Endodermal cell (in vitro differentiated cells): ENCODE measurements at regions not wholly inside any gene's neighbourhood (a gene's known extent, or its start where the extent isn't known, plus 50 kb on each side); places are given as distances from the start of the nearest gene placed in this dataset.
A peak's percentile ranks its signal among the peaks of the same experiment; 100 is the strongest.

Source experiments
- DNase-seq: peaks from one replicate; pipeline ENCODE4 v3.0.0-alpha.2; 2017
- H3K27ac ChIP-seq: 2 replicates; pipeline ENCODE4 v1.5.1; 2013; ENCODE audit warnings: mild to moderate bottlenecking, low read depth, low read length, moderate library complexity
- H3K27me3 ChIP-seq: 2 replicates; pipeline ENCODE4 v1.6.1; 2013; ENCODE audit warnings: mild to moderate bottlenecking, low read length, moderate library complexity; ENCODE audit not compliant: insufficient read depth, control insufficient read depth, poor library complexity, severe bottlenecking
- H3K36me3 ChIP-seq: 2 replicates; pipeline ENCODE4 v1.7.0; 2013; ENCODE audit warnings: mild to moderate bottlenecking, low read length, moderate library complexity; ENCODE audit not compliant: control insufficient read depth, insufficient read depth
- H3K4me1 ChIP-seq: one replicate; pipeline ENCODE4 v1.7.0; 2013; ENCODE audit warnings: low read length; ENCODE audit not compliant: control insufficient read depth, insufficient read depth
- H3K4me3 ChIP-seq: 2 replicates; pipeline ENCODE4 v1.5.1; 2013; ENCODE audit warnings: mild to moderate bottlenecking, low read length, moderate library complexity
- H3K9ac ChIP-seq: 2 replicates; pipeline ENCODE4 v1.6.1; 2013; ENCODE audit warnings: mild to moderate bottlenecking, low read length, moderate library complexity; ENCODE audit not compliant: poor library complexity, severe bottlenecking; ENCODE audit errors: extremely low read depth
- H3K9me3 ChIP-seq: 2 replicates; pipeline ENCODE4 v1.6.1; 2013; ENCODE audit warnings: mild to moderate bottlenecking, low read length, moderate library complexity; ENCODE audit not compliant: control insufficient read depth
- H3K27ac Mint-ChIP-seq: 2 replicates; pipeline ENCODE4 v1.8.0; 2020; ENCODE audit warnings: mixed read lengths
- H3K27me3 Mint-ChIP-seq: 2 replicates; pipeline ENCODE4 v1.8.0; 2021; ENCODE audit warnings: mild to moderate bottlenecking, mixed read lengths; ENCODE audit not compliant: insufficient read depth
- H3K36me3 Mint-ChIP-seq: 2 replicates; pipeline ENCODE4 v1.8.0; 2020; ENCODE audit warnings: low read depth, mixed read lengths
- H3K4me1 Mint-ChIP-seq: 2 replicates; pipeline ENCODE4 v1.8.0; 2020; ENCODE audit warnings: mixed read lengths
- H3K4me3 Mint-ChIP-seq: 2 replicates; pipeline ENCODE4 v1.8.0; 2020; ENCODE audit warnings: mild to moderate bottlenecking, moderate library complexity, mixed read lengths
- H3K9me3 Mint-ChIP-seq: 2 replicates; pipeline ENCODE4 v1.8.0; 2020; ENCODE audit warnings: mild to moderate bottlenecking, mixed read lengths
- CTCF ChIP-seq: fragments of 200-600 bp; sonication (generic); conservative IDR thresholded peaks from 2 replicates; pipeline ENCODE4 v1.5.0; 2021; ENCODE audit warnings: antibody characterized with exemption, mild to moderate bottlenecking
- WGBS, 2 experiments: methylation state at CpG; one replicate each; pipeline versions ENCODE4 v1.1.5 to v1.1.7; 2013; ENCODE audit warnings: missing lambda C conversion rate in 2 of 2, mixed read lengths in 1 of 2; ENCODE audit not compliant: insufficient coverage in 1 of 2, insufficient read length in 1 of 2; 5-methylcytosine and 5-hydroxymethylcytosine counted together

- Histone ChIP-seq H3K27me3 (no peaks in the 10 kb centered on the region), H3K36me3 (no peaks in the 10 kb centered on the region), H3K9me3 (no peaks in the 10 kb centered on the region), H3K4me1 (peaks cover 4% of the 10 kb centered on the region), H3K9ac (peak overlapping the region; percentile 20), H3K4me3 (peak overlapping the region; percentile 66), H3K27ac (peak overlapping the region; percentile 92)
- H3K27ac Mint-ChIP-seq: peak overlapping the region; percentile 74
- peak; percentile 82 for DNase-seq
- no peaks in the 10 kb centered on the region for H3K36me3 Mint-ChIP-seq
- no peak for TF ChIP-seq CTCF
- no peaks in the 10 kb centered on the region for H3K9me3 Mint-ChIP-seq
- 13 to 19% methylated on average over 31 to 55 of the region's 56 CpGs for WGBS, 2 experiments
- H3K4me1 Mint-ChIP-seq: peaks cover 16% of the 10 kb centered on the region
- H3K27me3 Mint-ChIP-seq: no peaks in the 10 kb centered on the region
- peak overlapping the region; percentile 56 for H3K4me3 Mint-ChIP-seq
These were observed 158.7 kb upstream of the IER5L start for GRCh38 chr9:129336601-129337331.

GRCh38 chr9:129336130-129336528 lies 158.1 kb upstream of the IER5L start:
- DNase-seq: no peak
- no peak for TF ChIP-seq CTCF

DNA sequence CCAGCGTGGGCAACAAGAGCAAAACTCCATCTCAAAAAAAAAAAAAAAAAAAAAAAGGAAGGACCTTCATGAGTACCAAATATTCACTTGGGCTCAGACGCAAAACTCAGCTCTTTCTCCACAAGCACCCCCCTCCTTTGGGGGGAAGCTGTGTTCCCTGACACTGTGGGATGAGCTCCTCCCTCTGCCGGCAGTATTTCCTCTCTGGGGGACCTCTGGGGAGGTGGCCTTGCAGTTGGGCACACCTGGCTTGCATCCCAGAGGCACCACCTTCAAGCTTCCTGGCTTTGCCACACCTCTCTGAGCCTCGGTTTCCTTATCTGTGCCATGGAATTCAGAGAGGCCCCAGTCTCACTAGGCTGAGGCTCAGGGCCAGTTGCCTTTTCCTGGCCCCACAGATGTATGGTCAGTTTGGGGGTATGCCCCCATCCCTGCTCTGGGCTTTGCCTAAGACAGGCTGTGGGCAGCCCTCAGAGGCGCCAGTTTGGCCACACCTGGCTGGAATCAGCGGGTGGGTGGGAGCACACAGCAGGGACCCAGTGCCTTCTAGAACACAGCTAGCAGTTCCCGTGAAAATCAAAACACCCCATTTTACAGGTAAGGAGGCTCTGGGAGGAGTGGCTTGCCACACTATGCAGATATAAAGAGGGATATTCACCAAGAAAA lies 157.5 kb upstream of the IER5L start:
- Mint-ChIP-seq H3K27ac (peak overlapping the region; percentile 95), H3K27me3 (no peaks in the 10 kb centered on the region), H3K9me3 (peaks cover 5% of the 10 kb centered on the region), H3K36me3 (no peaks in the 10 kb centered on the region), H3K4me3 (peak overlapping the region; percentile 56), H3K4me1 (peaks cover 16% of the 10 kb centered on the region)
- TF ChIP-seq CTCF: no peak
- Histone ChIP-seq H3K27me3 (no peaks in the 10 kb centered on the region), H3K27ac (peak overlapping the region; percentile 92), H3K36me3 (no peaks in the 10 kb centered on the region), H3K4me1 (peaks cover 4% of the 10 kb centered on the region), H3K9ac (no peak overlapping the region), H3K9me3 (peaks cover 9% of the 10 kb centered on the region), H3K4me3 (no peak overlapping the region)
- 40 to 82% methylated on average over 1 to 6 of the region's 7 CpGs for WGBS, 2 experiments
- peak; percentile 82 for DNase-seq

More at GRCh38 chr9:129336130-129336528, 158.1 kb upstream of the IER5L start:
- H3K9me3 ChIP-seq: peaks cover 3% of the 10 kb centered on the region
- H3K27ac Mint-ChIP-seq: peak overlapping the region; percentile 95
- H3K4me3 ChIP-seq: peak overlapping the region; percentile 66
- no peaks in the 10 kb centered on the region for H3K27me3 ChIP-seq
- H3K4me1 Mint-ChIP-seq: peaks cover 16% of the 10 kb centered on the region
- peak overlapping the region; percentile 92 for H3K27ac ChIP-seq
- WGBS, 2 experiments: 69 to 80% methylated on average over 3 to 5 of the region's 5 CpGs
- H3K27me3 Mint-ChIP-seq: no peaks in the 10 kb centered on the region
- H3K36me3 Mint-ChIP-seq: no peaks in the 10 kb centered on the region
- peaks cover 4% of the 10 kb centered on the region for H3K4me1 ChIP-seq
- no peaks in the 10 kb centered on the region for H3K36me3 ChIP-seq
- no peak overlapping the region for H3K9ac ChIP-seq
- H3K9me3 Mint-ChIP-seq: no peaks in the 10 kb centered on the region
- peak overlapping the region; percentile 56 for H3K4me3 Mint-ChIP-seq
